ENCODE measurements at regions not wholly inside any gene's neighbourhood (a gene's known extent, or its start where the extent isn't known, plus 50 kb on each side); places are given as distances from the start of the nearest gene placed in this dataset.

DNA sequence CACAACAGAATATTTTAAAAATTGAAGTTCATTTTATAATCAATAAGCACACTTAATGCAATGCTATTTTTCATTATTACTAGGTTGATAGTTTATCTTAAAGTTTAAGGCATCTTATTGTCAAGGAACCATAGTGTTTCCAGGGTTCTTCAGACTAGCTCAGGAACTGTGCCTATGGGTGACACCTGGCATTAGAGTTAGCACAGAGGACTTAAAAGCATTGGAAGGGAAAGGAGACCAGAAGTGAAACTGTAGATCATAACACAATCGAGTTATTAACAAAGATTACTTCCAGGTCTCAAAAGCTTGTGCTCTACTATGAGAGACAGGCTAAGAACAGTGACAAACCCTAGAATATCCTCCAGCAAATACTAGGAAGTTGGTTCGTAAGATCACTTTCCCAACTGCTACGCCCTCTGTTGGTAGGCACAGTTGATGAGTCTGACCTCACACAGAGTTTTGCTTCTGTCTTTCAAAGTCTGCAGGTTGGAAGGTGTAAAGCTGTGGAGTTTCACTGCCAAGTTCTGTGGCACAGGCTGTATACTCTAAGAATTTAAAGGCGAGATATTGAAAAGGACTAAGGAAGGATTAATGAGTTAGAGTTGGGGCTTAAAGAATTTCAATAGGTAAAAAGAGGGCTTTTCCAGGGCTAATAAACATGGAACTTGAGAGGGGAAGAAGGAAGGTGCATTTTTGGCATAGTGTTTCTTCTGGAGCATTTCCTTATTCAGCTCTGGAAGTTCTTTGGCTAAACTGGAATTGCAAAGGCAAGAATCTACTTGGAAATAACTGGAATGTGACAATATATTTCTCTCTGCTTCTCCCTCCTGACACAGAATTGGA, 531.3 kb upstream of the JAG1 start (continued):
- TF ChIP-seq, protein P1, sequence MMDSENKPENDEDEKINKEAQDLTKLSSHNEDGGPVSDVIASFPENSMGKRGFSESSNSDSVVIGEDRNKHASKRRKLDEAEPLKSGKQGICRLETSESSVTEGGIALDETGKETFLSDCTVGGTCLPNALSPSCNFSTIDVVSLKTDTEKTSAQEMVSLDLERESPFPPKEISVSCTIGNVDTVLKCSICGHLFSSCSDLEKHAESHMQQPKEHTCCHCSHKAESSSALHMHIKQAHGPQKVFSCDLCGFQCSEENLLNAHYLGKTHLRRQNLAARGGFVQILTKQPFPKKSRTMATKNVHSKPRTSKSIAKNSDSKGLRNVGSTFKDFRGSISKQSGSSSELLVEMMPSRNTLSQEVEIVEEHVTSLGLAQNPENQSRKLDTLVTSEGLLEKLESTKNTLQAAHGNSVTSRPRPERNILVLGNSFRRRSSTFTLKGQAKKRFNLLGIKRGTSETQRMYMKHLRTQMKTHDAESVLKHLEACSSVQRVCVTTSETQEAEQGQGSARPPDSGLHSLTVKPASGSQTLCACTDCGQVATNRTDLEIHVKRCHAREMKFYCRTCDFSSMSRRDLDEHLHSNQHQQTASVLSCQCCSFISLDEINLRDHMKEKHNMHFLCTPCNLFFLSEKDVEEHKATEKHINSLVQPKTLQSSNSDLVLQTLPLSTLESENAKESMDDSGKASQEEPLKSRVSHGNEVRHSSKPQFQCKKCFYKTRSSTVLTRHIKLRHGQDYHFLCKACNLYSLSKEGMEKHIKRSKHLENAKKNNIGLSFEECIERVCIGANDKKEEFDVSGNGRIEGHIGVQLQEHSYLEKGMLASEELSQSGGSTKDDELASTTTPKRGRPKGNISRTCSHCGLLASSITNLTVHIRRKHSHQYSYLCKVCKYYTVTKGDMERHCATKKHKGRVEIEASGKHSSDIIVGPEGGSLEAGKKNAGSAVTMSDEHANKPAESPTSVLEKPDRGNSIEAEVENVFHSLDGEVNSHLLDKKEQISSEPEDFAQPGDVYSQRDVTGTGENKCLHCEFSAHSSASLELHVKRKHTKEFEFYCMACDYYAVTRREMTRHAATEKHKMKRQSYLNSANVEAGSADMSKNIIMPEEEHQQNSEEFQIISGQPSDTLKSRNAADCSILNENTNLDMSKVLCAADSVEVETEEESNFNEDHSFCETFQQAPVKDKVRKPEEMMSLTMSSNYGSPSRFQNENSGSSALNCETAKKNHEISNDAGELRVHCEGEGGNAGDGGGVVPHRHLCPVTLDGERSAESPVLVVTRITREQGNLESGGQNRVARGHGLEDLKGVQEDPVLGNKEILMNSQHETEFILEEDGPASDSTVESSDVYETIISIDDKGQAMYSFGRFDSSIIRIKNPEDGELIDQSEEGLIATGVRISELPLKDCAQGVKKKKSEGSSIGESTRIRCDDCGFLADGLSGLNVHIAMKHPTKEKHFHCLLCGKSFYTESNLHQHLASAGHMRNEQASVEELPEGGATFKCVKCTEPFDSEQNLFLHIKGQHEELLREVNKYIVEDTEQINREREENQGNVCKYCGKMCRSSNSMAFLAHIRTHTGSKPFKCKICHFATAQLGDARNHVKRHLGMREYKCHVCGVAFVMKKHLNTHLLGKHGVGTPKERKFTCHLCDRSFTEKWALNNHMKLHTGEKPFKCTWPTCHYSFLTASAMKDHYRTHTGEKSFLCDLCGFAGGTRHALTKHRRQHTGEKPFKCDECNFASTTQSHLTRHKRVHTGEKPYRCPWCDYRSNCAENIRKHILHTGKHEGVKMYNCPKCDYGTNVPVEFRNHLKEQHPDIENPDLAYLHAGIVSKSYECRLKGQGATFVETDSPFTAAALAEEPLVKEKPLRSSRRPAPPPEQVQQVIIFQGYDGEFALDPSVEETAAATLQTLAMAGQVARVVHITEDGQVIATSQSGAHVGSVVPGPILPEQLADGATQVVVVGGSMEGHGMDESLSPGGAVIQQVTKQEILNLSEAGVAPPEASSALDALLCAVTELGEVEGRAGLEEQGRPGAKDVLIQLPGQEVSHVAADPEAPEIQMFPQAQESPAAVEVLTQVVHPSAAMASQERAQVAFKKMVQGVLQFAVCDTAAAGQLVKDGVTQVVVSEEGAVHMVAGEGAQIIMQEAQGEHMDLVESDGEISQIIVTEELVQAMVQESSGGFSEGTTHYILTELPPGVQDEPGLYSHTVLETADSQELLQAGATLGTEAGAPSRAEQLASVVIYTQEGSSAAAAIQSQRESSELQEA (CRISPR knock-in tag; IDR thresholded peaks at IDR 0.05; ENCODE audit: not compliant biosample characterization): no peak
- no peak for TF ChIP-seq MAF1 (CRISPR knock-in tag; IDR thresholded peaks at IDR 0.05; ENCODE audit: borderline replicate concordance)
- TF ChIP-seq RAD21 (CRISPR knock-in tag; IDR thresholded peaks at IDR 0.05): peak; percentile 74
- TF ChIP-seq ATF1 (CRISPR knock-in tag; IDR thresholded peaks at IDR 0.05): no peak
- TF ChIP-seq ASH2L (IDR thresholded peaks at IDR 0.05; ENCODE audit: insufficient read length, low read depth, low read length): no peak
- 0 out of 2 replicates have a peak, but pooled peaks have one; percentile 41 for TF ChIP-seq RFXANK (CRISPR knock-in tag; IDR thresholded peaks at IDR 0.05)
- TF ChIP-seq ELF3 (CRISPR knock-in tag; IDR thresholded peaks at IDR 0.05): peak; percentile 71
- TF ChIP-seq REXO4 (CRISPR knock-in tag; IDR thresholded peaks at IDR 0.05; ENCODE audit: borderline replicate concordance): no peak
- TF ChIP-seq THYN1 (CRISPR knock-in tag; IDR thresholded peaks at IDR 0.05; ENCODE audit: borderline replicate concordance, low read depth): no peak
- no peak for TF ChIP-seq DR1 (CRISPR knock-in tag; IDR thresholded peaks at IDR 0.05)
- no peak for TF ChIP-seq TRIM24 (CRISPR knock-in tag; IDR thresholded peaks at IDR 0.05)
- TF ChIP-seq EHMT2 (IDR thresholded peaks at IDR 0.05; ENCODE audit: borderline replicate concordance, low read depth, low read length): no peak
- peak; percentile 29; the same call in 1 of the 2 replicates for TF ChIP-seq MED1 (CRISPR knock-in tag; IDR thresholded peaks at IDR 0.05)
- TF ChIP-seq, protein P2, sequence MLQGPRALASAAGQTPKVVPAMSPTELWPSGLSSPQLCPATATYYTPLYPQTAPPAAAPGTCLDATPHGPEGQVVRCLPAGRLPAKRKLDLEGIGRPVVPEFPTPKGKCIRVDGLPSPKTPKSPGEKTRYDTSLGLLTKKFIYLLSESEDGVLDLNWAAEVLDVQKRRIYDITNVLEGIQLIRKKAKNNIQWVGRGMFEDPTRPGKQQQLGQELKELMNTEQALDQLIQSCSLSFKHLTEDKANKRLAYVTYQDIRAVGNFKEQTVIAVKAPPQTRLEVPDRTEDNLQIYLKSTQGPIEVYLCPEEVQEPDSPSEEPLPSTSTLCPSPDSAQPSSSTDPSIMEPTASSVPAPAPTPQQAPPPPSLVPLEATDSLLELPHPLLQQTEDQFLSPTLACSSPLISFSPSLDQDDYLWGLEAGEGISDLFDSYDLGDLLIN (CRISPR knock-in tag; IDR thresholded peaks at IDR 0.05; ENCODE audit: borderline replicate concordance): no peak
